Dedifferentiated amniotic fluid mesenchymal stem cell (primary cell): ENCODE measurements at regions not wholly inside any gene's neighbourhood (a gene's known extent, or its start where the extent isn't known, plus 50 kb on each side); places are given as distances from the start of the nearest gene placed in this dataset.

Experiments used
- DNase-seq: peaks from one replicate; pipeline ENCODE4 v3.0.0-alpha.2; 2016; ENCODE audit errors: extremely low spot score

GRCh38 chr18:73859837-73860397 is 287.7 kb downstream of the FBXO15 start:
- no peak for DNase-seq

DNA sequence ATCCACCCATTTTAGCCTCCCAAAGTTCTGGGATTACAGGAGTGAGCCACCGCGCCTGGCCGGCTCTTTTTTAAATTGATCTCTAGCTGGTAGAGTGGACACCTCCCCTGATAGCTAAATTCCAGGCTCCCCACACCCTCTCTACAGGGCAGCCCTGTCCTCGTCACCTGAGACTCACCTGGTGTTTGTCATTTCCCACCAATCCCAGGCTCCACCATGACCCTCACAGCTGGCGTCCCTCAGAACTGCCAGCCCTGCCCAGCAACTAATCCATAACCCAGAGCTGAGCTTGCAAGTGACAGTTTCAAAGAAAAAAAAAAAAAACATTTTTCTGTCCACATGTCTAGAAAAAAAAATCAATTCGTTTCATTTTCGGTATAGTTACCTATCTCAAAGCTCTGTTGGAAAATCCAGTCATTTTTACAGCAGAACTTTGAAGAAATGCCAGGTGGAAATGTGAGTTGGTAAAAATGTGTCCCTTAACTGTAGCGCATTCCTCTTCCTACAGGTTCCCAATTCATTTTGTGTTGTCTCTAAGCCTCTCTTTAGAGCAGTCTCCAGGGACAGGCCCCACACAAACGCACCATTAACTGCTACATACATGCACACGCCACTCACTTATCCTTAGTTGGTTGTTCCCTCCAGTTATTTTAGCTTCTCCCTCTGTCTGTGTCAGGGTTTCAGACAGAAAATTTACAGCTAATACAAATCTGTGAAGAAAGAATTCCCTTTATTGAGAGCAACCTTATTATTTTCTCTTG is 294.7 kb downstream of the FBXO15 start:
- DNase-seq = no peak

GRCh38 chr18:73850782-73851181 is 296.9 kb downstream of the FBXO15 start:
- DNase-seq = no peak

DNA sequence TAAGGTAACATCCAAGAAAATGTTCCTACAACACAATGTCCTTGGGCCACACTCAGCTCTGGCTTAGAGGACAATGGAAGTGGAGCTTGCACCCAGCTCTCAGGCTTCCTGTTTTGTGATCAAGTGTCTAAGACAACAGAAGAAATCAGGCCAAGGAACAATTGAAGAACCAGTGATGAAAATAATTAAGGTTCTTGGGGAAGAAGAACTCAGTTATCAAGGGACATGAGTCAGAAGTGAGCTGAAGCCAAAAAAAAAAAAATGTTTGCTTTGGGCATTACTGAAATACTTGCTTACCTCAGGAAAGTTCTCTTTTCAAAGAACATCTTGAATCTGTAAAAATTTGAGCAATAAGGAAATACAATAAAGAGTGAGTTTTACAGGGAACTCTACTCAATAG is 299.0 kb downstream of the FBXO15 start:
- DNase-seq = peak; percentile 80

- no peak for DNase-seq
Measured at GRCh38 chr18:73843455-73843854, 304.2 kb downstream of the FBXO15 start.

DNA sequence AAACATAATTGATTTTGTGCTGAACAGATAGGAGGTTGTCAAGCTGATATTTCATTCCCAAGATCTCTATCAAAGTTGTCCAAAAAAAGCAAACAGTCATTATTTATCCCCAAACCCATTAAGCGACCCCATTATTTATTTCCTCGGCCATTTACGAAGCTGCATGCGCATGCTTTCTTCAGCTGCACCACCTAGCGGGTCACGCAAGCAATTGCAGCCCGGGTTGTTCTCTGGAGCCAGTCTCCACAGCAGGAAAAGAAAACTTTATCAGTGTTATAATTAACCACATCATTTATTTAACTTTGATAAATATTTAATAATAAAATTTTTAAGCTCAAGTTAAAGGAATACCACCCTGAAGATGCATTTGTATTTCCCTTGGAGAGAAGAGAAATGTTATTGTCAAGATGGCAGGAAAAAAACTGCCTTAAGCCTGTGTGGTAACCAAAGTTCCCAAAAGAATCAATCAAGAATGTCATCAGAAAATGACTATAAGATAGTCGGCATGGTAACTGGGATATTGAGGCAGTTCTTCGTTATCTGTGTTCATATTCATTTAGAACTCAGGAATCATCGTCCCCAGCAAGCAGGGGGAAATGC is 304.7 kb downstream of the FBXO15 start:
- no peak for DNase-seq

DNA sequence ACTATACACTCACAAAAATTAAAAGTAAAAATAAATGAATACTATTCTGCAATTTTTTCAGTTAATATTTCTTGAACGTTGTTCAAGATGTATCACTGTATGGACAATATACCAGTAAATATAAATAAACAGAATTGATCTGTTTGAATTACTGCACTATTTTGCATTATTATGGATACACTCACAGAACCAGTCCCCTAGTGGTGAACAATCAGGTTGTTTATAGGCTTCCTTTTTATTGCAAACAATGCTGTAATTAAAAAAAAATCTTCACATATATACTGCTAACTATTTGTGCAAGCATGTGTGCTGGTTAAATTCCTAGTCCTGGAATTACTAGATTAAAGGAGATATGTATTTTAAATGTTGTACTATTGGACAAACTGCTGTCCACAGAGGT is 306.0 kb downstream of the FBXO15 start:
- DNase-seq = no peak

- no peak for DNase-seq
Measured at GRCh38 chr18:73840319-73840945, 307.2 kb downstream of the FBXO15 start.

GRCh38 chr18:73839441-73839840 is 308.2 kb downstream of the FBXO15 start:
- no peak for DNase-seq

DNA sequence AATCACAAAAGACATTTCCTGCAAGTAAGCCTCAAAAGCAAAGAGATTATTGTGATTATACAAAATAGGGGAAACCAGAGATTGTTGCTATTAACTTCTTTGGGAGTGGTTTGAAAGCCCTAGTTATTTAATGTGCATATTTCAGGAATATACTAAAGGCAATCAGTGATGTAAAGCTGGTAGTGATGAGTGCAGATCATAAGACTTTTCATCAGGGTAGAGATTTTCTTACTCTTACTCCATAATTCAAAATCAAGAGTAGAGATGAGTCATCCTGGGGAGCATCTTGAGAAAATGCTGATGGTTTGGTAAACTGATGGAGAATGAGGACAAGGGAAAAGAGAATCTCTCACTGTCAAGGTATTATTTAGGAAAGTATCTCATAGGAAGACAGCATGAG is 309.5 kb downstream of the FBXO15 start:
- DNase-seq = no peak

- no peak for DNase-seq
Measured at GRCh38 chr18:73835656-73836364, 311.8 kb downstream of the FBXO15 start.

DNA sequence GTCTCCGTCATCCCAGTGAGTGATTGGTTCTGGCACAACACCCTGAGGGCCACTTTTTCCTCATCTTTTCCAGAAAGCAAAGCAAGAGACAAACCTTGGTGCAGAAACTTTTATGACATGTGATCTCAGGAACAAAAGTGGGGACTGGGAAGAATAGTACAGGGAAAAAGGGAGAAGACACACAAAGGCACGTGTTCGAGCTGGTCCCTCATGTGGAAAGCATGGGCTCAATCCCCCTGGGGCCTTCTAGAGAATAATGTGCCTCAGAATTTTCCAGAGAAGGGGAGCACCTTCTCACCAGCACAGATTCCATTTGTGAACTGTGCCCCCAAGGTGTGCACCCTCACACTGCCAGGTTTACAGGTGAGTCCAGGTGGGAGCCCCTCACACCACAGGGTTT is 312.6 kb downstream of the FBXO15 start:
- DNase-seq = no peak

DNA sequence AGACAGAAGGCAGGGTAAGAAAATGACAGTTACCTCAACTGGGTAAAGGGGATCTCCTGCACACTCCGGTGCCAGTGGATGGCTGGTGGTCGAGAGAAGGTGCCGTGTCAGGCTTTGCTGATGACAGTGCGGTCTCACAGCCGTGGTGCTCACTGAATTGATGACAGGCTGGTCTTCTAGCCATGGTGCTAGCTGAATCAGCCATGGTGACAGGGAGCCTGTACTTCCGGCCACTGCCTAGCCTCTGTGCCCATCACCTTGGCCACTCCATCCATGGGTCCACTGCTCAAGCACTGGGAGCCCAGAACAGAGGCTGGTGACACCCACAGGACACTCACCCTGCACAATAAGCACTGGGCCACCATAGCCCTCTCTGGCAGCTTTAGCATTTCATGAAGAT is 315.9 kb downstream of the FBXO15 start:
- DNase-seq = no peak

- DNase-seq = no peak
Measured at GRCh38 chr18:73829146-73829545, 318.5 kb downstream of the FBXO15 start.

- no peak for DNase-seq
Measured at GRCh38 chr18:73827801-73828200, 319.8 kb downstream of the FBXO15 start.

DNA sequence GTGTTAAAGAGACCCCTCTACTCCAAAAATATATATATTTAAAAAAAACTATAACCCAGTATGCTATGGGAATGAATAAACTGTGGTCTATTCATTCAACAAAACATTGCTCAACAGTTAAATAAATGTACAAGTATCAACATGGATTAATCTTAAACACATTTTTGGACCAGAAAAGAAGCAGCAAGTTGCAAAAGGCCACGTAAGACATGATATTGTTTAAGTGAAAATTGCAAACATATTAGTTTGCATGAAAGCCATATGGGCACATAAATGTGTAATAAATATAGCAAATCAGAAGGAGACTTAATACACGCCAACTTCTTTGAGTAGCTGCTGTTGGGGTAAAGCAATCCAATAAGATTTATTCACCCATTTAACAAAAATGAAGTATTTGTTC is 321.5 kb downstream of the FBXO15 start:
- no peak for DNase-seq

DNA sequence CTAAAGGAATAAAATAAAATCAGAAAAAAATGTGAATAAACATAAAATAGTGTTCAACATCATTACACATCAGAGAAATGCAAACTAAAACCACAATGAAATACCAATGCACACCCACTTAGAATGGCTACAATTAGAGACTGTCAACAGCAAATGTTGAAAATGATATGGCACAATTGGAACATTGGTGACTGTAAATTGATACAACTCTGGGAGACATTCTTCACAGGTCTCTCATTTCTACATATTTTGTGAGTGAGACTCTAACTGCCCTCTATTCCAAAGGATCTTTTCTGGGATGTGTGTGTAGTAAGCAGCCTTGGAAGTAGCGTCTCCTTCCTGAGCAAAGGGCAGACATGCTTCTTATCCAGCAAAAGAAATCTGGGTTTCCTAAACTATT is 323.0 kb downstream of the FBXO15 start:
- DNase-seq = peak; percentile 21

DNA sequence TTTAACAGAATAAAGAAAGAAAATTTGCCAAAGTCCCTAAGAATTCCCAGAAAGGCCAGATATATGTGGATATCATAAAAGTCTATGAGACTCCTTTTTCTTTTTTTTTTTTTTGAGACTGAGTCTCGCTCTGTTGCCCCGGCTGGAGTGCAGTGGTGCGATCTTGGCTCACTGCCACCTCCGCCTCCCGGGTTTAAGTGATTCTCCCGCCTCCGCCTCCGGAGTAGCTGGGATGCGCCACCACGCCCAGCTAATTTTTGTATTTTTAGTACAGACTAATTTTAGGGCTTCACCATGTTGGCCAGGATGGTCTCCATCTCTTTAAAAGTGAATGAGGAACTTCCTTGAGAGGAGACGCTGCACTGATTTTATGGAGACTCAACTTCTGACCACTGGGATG is 335.2 kb downstream of the FBXO15 start:
- no peak for DNase-seq

GRCh38 chr18:73807551-73808192 is 340.0 kb downstream of the FBXO15 start:
- DNase-seq = no peak

- no peak for DNase-seq
Measured at GRCh38 chr18:73805991-73806390, 341.6 kb downstream of the FBXO15 start.

- DNase-seq = no peak
Measured at GRCh38 chr18:73797419-73797818, 350.2 kb downstream of the FBXO15 start.

GRCh38 chr18:73793386-73793785 is 354.2 kb downstream of the FBXO15 start:
- peak; percentile 42 for DNase-seq
